SU-DHL-6 (cell line): ENCODE measurements at regions not wholly inside any gene's neighbourhood (a gene's known extent, or its start where the extent isn't known, plus 50 kb on each side); places are given as distances from the start of the nearest gene placed in this dataset.

Experiments used
- CTCF ChIP-seq: fragments of 200-600 bp; sonication (generic); IDR thresholded peaks from one replicate; pipeline ENCODE4 v1.5.1; 2017; ENCODE audit warnings: antibody characterized with exemption, mild to moderate bottlenecking, low read length, moderate library complexity; ENCODE audit not compliant: insufficient read depth, poor library complexity, severe bottlenecking
- EZH2phosphoT487 ChIP-seq: fragments of 200-600 bp; sonication (generic), shearing (Covaris generic); conservative IDR thresholded peaks from 2 replicates; pipeline ENCODE4 v1.6.1; 2018; ENCODE audit warnings: mild to moderate bottlenecking, antibody characterized with exemption, low read length, moderate library complexity, mixed read lengths

GRCh38 chr21:16115461-16115860, 385.7 kb downstream of the USP25 start:
- TF ChIP-seq CTCF (no peak), EZH2phosphoT487 (no peak)
